Fibroblast of skin of right biceps (primary cell): ENCODE measurements at regions not wholly inside any gene's neighbourhood (a gene's known extent, or its start where the extent isn't known, plus 50 kb on each side); places are given as distances from the start of the nearest gene placed in this dataset.
"Not testable (repeated sequence)": the region's sequence is repeated elsewhere in the genome, so short reads cannot be mapped to it uniquely, and the experiment has no call there.

ENCODE experiments used
- DNase-seq: peaks from one replicate; pipeline ENCODE4 v3.0.0-alpha.2; 2013

DNA sequence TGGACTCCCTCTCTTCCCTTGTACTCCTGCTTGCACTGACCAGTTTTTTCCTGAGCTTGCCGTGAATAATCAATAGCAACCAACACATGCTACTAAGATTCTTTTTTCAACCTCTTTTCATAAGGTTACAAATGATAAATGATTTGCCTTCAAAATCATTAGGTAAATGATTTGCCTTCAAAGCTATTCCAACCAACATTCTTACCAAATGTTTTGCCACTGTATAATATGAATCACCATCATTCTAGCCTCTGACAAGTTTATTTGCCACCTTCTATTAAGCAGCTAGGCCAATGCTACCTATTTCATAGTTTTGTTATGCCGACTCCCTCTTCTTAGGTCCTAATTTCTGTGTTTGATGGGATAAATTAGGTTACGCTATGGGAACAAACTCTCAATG lies 385.1 kb downstream of the DTWD2 start:
- DNase-seq = no peak

DNA sequence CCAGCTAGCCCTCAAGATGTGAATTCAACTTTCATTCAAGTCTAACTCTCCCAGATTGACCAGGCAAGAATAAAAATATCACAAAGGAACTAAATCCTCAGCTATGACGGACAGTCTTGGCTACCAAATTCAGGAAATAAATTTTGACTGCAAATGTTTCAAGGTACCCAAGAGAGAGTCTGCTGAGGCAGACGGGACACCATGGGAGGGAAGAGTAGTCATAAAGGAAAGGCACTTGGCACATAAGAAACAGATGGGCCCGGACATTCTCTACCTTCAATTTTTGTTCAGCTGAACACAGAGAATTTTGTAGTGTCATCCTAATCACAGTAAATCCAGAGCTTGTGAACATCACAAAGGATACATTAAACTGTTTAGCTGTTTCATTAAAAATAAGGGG lies 390.0 kb downstream of the DTWD2 start:
- DNase-seq = no peak

DNA sequence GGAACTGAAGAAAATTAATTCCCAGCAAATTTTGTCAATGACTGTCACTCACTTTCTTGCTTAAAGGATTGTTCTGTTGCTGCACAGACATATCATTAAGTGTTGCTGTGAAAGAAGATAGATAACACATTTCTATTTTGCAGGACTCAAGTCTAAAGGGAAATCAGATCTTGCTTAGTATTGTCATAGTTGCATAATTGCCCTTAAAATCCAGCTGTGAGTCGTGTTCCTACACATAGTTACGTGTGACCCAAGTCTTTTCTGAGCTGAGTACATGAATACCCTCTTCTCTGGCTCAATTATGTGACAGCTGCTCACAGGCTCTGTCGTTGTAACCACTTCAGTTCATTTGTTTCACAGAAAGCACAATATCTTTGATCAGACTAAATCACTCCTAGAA lies 390.8 kb downstream of the DTWD2 start:
- no peak for DNase-seq

DNA sequence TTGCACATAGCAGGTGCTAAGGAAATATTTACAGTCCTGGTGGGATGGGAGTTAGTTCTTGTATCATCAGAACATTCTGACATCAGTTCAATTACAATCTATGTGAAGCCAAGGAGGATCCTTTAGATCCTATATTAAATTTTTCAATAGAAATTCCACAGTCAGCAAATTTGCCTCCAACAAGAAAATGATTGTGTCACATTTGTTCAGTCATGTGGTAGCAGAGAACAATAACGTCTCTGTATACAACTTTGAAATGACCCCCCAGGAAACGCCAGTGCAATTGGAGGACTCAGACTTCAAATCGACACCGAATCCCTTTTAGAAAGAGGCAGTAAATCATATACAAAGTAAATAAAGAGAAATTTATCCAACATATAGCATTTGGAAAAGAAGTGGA lies 392.1 kb downstream of the DTWD2 start:
- DNase-seq = no peak

DNA sequence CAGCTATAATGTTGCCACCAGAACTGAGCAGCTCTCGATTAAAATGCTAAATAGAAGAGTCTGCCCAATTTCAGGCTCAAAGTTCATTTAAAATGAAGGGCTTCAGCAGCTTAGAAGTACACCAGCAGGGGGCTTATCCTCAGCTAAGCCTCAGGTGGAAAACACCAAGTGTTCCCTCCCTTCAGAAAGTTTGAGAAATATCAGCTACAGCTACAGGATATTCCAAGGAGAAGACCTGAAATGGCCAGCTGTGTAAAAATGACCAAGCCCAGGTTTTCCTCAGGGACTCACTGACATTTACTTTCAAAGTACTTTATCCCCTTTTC lies 395.4 kb downstream of the DTWD2 start:
- DNase-seq = no peak

DNA sequence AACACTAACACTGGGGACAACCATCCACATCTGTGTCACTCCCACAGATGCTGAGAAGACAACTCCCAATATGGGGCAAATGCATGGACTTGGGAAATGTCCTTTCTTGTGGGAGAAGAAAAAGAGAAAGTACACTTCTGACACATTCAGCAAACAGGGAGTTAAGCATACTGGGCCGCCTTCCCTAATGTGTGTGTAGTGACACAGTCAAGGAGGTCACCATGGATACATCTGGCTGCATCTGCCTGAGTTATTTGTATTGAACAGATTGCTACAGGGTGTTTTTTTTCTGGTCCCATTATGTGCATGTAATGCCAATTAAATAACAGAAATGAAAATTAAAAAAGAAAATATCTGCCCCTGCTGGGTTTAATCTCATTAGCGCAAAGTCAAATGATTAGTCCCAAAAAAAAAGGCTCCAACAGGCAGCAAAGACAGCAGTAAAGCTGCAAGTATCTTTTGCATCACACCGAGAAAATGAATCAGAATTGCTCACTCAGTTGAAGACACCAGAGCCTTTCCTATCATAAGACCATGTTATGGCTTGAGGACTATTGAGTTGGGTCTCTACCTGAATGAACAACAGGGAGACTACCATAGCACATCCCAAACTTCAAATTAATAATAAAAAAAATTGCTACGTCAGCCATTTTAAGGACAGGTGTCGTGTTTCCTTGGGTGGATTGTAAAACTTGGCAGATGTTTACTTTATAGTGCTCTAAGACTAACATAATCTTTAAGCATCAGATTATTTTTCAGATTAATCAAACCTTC lies 395.9 kb downstream of the DTWD2 start:
- no peak for DNase-seq

DNA sequence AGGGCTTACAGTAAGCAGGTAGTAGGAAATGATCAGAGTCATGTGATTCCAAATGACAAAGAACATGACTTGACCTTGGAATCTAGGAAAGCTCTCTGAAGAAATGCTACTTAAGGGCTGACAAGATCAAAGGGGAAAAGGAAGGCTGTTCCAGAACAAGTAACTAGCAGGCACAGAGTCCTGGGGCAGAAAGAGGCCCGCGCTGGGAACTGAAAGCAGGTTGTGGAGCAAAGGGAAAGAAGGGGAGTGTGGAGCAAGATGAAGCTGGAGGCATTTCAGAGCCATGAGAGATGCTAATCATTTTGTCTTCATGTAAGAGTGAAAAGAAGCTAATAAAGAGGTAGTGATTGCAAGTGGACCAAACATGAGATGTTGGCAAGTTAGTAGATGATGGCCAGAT lies 397.5 kb downstream of the DTWD2 start:
- no peak for DNase-seq

DNA sequence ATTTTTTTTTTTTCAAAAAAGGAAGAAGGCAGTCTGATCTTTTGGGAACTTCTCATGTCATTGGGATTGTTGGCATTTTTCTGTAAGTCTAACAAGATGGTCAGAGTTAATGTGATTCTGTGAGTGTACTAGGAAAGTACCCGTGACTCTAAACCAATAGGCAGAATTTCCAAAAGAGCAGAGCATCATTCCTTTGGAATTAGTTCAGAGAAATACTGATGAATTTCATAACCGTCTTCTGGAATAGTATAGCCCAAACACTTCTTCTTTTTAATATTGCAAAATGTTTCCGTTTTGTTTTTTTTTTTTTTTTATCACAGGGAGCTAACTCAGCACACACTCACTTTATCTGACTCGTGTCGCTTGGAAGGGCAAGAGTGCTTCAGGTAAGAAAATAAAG lies 407.4 kb downstream of the DTWD2 start:
- DNase-seq = peak; percentile 68

DNA sequence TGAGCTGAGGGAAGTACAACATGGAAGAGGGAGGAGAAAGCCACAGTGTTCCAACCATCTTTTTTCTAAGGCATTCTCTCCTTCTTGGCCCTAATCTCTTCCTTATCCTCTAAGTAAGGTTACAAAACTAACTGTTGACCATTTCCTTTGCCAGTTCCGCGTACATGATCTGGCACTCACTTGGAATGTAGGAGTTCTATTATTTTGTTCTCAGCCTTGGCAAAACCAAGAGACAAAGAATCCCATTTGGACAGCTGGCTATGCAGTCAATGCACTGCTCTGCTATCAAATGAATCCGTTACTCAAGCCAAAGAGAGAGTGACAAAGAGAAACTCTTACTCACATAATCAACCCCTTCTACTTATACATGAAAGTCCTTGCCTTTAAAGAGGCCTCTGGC lies 410.3 kb downstream of the DTWD2 start:
- no peak for DNase-seq

DNA sequence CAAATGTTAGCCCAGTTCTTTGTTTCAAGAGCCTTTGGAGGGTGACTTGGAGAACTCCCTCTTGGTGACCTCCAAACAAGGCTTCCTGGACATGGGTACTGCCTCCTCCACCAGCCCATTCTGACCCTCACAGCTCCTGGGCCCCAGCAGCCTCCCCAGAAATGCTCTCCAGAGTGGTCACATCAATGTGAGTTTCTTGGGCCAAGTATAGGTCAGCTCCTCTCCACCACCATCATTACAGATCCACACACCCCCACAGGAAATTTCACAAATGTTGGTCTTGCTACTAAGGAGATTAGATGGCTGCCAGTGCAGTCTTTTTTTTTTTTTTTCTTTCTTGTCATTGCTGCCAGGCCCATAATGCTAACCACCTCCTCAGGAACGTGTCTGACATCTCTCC lies 410.7 kb downstream of the DTWD2 start:
- DNase-seq = no peak

DNA sequence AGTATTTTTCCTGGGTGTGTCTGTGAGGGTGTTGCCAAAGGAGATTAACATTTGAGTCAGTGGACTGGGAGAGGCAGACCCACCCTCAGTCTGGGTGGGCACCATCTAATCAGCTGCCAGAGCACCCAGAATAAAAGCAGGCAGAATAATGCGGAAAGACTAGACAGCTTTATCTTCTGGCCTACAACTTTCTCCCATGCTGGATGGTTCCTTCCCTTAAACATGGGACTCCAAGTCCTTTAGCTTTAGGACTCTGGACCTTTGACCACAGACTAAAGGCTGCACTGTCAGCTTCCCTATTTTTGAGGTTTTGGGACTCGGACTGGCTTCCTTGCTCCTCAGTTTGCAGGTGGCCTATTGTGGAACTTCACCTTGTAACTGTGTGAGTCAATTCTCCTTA lies 418.1 kb downstream of the DTWD2 start:
- not testable (repeated sequence) for DNase-seq

DNA sequence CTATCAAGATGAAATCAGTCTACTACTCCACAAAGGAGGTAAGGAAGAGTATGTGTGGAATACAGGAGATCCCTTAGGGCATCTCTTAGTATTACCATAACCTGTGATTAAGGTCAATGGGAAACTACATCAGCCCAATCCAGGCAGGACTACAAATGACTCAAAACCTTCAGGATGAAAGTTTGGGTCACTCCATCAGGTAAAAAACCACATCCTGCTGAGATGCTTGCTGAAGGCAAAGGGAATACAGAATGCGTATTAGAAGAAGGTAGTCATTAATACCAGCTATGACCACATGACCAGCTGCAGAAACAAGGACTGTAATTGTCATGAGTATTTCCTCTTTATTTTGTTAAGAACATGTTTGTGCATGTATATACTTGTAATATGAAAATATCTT lies 418.8 kb downstream of the DTWD2 start:
- not testable (repeated sequence) for DNase-seq

DNA sequence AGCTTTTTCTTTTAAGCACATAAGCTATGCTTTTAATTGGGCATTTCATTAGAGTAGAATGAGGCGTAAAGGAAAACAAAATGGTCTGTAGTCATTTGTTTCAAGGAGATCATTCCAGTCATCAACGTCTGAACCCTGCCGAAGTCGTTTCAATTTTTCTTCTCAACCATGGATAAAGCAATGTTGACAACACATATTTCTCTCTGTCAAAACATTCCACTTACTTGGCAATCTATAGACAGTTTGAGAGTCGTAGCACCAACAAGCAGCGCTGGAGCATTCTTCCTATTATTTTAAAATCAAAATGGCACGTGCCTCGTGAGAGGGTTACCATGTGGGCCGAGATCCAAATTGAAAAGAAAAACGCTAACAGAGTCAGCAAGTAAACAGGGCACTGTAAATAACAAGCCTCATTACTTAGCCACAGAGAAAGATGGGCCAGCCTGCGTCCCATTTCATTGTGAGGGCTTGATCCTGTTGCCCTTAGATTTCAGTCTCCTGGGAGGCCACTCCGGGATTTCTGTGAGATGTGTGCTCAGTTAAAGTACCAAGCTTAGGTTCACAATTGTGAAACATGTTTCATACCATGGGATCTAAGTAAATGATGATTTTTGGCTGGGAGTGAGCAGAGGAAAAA lies 422.9 kb downstream of the DTWD2 start:
- no peak for DNase-seq

DNA sequence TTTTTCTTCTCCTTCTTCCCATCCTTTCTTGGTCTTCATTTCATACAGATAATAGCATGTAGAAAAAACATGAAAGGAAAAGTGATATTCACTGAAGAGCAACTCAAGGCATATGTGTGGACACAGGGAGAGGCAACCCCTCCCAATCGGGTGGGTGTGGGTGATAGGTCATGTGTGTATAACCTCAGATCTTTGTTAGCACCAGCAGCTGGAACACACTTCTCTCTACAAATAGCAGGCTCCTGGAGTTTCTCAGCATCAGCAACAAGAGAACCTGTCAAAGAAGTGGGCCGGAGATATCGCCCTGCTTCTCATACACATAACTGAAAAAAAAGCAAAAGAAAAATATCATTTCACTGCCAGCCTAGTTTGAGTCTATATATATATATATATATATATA lies 426.4 kb downstream of the DTWD2 start:
- no peak for DNase-seq

DNA sequence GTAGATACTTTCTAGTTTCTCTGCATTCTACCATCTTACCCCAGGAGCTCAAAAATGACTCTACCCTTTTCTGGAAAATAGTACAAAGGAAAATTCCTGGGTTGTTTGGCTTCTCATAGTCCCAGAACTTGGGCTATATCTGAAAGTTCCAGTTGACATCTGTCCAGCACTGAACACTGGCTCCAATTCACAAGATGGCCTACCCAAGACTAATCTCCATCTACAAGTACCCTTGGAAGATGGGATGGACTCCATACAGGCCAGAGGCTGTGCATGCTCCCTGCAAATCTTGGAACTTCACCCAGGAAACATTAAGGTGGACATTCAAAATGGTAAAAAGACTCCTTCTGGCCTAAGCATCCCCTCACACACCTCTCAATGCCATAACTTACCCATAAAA lies 427.1 kb downstream of the DTWD2 start:
- no peak for DNase-seq

DNA sequence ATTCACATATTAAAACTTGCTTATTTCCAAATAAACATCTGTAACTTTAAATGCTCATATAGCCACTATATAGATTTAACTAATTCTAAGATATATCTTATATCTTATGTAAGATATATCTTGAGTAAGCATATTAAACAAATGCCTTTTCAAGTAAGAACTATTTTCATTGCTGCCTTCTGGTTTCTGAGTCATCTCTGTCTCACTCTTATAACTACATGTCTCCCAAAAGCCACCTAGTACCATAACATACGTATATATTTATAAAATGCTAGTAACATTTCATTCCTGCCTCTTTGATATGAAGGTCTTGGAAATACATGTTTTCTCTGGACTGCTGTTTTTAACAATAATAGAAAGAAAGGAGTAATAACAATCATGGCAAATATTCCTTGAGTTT lies 429.5 kb downstream of the DTWD2 start:
- peak; percentile 71 for DNase-seq

DNA sequence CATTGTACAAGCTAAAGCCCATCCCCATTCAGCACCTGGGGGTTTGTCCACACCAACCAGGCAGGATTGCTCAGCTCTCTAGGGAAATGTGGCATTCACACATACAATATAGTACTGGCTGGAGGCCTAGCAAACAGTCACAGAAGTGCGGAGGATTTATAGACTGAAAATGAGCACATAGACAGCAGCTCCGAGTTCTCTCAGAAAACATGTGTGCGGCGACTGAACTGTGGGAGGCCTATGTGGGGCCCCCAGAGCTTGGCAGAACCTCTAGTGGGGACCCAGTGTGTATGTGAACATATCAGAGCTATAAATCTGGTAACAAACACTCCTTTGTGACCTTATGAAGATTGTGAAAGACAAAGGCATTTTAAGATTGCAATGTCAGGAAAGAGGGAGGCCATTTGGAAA lies 431.1 kb downstream of the DTWD2 start:
- DNase-seq = peak; percentile 94

DNA sequence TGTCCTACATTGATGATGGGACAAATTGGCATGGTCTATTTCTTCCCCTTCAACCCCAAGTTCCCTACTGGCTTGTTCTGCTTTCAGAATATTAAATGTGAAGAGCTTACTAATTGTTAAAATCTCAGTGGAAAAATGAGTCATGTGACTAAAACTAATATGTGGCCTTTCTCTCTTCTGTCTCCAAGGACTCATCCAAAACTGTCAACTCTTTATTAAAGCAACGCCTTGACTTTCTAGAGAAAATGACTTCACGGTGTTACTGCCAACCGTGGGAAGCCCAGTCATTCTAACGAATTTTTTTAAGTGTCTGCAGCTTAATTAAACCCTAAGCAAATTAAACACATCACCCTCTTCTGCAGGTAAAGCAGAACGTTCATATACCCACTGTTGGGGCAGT lies 431.6 kb downstream of the DTWD2 start:
- no peak for DNase-seq

DNA sequence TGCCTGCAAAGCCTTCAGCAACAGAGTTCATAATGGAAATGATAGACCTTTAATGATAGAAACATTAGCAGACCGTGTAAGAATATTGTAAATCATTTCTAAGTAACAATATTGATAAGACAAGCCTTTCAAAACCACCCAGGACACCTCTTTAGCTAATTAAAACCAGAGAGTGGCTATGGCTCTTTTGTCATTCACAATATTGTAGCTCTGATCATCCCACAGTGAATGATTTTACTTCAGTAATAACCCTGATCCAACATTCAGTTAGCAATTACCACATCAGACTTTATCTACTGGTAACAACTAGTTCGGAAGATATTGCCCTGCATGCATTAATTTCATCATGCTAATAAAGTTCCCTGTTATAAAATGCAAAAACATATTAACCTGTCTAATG lies 432.6 kb downstream of the DTWD2 start:
- DNase-seq = no peak

DNA sequence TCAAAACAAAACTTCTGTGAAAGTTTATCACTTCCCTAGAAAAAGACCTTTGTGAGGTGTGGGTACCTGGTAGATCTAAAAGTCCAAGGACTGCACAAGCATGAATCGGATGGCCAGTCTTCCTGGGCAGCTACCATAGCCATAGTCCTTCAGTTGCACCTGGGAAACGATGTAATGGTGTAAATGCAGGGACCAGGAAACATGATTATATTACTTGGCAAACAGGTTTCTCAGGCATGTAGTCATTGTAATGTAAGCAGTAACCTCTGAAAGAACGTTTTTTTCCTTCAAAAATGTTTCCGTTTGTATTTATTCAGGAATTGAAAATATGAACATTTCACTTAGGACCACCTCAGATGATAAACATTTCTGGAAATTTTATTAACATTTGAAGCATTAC lies 433.4 kb downstream of the DTWD2 start:
- no peak for DNase-seq

DNA sequence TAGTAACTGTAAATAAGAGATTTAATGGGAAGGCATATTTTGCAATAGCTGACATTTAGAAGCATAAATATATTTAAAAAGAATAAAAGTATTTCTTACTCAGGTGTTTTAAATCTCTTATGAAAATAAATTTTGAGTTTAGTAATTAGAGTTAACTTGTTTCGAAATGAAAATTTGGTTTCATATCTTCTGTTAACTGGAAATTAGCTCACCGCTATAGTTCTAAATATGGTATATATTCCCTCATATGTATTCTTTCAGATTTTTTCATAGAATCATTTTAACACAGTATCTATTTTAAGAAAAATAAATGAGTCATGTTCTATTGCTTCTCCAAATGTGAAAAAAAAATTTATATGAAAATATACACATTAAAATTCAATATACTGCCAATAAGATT lies 434.1 kb downstream of the DTWD2 start:
- no peak for DNase-seq

DNA sequence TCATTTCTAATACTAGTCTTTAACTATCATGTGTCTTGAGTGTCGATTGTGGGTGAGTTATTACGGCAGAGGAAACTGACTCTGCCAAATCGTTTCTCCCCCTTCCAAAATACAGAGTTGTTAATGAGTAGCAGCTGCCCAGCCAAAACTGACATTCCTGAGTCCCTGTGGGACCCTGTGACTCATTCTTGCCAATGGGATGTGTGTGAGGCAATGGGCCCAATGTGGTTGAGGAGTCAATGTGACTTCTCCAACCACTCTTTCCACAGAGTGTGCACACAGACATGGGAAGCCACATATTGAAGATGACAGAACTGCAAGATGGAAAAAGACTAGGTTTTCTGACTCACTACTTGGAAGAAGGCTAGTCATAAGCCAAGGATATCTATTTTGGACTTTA lies 434.7 kb downstream of the DTWD2 start:
- DNase-seq = peak; percentile 100

DNA sequence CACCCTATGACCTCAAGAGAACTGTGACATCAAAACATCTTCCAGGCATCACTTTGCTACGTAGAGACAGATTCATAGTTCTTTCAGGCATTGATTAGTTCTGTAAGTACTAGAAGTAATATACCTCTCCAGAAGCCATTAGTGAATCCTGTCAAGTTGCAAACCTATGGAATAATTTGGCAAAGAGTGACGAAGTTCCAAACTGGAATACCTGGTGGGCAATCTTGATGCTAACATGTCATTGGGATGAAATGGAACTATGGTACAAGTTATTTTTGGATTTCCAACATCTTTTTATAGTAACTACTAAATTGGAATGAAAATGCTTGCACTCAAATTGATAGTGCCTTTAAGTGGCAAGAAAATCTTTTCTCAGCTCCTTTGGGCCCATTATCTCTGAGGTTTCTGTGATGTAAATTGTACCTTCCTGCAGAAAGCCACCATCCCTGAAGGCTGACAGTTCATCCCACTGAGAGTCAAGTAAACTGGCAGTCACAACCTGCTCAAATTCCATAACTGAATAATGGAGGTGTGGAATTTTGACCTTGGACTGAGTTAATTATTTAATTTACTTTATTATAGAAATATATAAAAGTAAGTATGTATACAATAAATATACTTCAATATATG lies 435.5 kb downstream of the DTWD2 start:
- DNase-seq = no peak

DNA sequence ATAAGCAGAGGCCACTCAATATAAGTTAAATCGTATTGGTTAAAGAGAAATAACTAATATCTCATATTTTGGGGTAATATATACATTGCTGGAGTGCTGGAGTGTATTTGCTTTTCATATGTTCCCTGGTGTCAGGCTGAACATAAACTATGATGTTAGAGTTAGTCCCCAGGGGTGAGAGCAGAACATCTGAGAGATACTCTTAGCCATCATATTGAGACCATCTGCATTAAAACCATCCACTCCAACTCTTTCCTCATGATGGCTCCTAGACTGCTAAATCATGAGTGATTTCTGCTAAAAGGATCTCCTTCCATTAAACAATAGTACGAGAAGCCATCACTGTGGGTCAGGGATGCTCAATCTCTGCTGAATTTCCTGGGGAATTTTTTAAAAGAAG lies 436.2 kb downstream of the DTWD2 start:
- DNase-seq = no peak

DNA sequence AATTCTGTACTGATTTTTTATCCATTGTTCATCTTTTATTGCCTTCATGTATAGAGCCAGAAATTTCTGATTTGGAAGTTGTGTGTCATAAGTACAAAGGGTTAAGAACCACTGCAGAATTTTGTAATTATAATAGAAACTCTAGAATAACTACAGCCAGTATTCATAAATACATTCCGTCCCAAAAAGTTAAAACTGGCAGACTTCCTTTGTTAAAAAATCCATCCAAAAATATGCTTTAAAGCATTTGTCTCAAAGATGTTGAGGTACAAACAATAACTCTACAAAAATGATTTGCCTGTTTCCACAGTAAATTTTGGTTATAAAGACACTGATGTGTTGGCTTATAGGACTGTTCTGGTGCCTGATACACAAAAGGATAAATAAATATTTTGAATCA lies 436.6 kb downstream of the DTWD2 start:
- no peak for DNase-seq
